Right kidney (tissue), 1 donor: ENCODE measurements at regions not wholly inside any gene's neighbourhood (a gene's known extent, or its start where the extent isn't known, plus 50 kb on each side); places are given as distances from the start of the nearest gene placed in this dataset.

Experiments
- DNase-seq: peaks from one replicate; pipeline ENCODE4 v3.0.0-alpha.2; 2016

GRCh38 chr2:129733579-129733978, 245.9 kb upstream of the RAB6C start:
- no peak for DNase-seq

GRCh38 chr2:129734343-129735034, 245.0 kb upstream of the RAB6C start:
- no peak for DNase-seq

DNA sequence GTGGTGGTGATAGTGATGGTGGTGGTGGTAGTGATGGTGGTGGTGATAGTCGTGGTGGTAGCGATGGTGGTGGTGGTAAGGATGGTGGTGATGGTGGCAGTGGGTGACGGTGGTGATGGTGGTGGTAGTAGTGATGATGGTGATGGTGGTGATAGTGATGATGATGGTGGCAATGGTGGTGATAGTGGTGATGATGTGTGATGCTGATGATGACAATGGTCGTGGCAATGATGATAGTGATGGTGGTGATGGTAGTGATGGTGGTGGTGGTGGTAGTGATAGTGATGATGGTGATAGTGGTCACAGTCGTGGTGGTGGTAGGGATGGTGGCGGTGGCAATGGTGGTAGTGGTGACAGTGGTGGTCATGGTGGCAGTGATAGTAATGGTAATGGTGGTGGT, 243.9 kb upstream of the RAB6C start:
- DNase-seq, result no peak

DNA sequence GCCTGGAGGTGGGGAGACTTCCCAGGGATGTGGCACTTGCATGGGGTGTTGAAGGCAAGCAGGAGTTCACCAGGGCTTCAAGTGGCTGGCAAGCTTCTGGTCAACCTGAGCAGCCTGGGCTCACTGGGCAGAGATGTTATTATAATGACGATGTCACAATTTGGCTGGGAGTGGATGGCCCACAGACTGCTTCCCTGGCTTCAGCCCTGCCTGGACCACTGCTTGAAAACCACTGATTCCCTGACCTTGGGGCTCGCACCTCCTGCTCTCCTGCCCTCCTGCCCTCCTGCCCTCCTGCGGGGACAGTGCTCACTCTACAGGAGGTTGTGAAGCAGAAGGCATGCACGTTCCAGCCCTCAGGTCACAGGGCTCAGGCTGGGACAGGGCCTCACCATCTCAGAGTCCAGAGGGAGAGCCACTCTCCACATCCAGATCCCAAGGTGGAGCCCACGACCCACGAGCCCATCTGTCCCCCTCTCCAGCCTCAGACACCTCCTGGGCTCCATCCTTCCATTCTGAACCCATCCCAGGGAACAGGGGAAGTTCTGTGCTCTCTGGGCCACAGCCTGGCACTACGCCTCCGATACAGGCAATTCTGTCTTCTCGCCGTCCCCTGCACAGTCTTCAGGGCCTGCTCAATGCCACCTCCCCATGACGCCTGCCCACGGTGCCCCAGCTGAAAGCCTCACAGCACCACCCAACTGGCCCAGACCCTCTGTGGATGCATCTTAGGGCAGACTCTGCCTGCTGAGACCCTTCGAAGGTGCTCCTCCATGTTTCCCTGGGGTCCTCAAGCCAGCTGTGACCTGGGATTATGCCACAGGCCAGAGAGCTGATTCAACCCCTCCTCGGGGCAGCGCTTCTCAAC, 241.6 kb upstream of the RAB6C start:
- DNase-seq, result no peak

- no peak for DNase-seq
Observed at GRCh38 chr2:129738799-129739198, 240.7 kb upstream of the RAB6C start.

DNA sequence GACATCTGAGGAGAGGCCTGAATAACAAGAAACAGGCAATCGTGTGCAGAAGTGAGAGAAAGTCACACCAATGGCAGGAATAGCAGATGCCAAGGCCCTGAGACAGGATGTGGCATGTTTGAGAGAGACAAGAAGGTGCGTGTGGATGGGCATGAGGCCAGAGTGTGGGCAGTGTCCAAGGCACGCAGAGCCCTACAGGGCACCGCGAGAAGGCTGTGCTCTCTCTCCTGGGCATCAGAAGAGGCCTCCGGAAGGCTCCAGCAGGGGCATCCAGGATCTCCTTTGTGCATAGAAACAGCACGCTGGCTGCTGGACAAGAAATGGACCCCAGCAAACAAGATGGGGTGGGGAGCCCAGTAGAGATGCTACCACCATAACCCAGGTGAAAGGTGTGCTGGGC, 239.0 kb upstream of the RAB6C start:
- DNase-seq, result no peak

DNA sequence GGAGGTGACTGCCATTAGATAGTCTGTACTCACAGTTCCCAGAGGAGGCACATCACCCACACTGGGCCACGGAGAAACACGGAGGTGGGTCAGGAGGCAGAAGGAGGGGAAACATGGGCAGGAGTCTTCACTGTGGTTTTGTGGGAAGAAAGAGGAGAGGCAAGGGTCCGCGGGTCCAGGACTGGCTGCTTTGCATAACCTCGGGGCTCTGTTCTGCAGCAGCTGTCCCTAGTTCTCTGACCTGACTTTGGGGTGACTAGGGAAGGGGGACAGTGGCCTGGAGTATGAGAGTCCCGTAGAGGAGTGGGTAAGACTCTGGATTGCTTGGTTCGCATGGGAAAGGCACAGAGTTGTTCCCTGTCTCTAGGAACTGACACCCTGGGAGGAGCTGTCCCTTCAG, 238.3 kb upstream of the RAB6C start:
- no peak for DNase-seq

- no peak for DNase-seq
Observed at GRCh38 chr2:129741623-129742022, 237.8 kb upstream of the RAB6C start.

DNA sequence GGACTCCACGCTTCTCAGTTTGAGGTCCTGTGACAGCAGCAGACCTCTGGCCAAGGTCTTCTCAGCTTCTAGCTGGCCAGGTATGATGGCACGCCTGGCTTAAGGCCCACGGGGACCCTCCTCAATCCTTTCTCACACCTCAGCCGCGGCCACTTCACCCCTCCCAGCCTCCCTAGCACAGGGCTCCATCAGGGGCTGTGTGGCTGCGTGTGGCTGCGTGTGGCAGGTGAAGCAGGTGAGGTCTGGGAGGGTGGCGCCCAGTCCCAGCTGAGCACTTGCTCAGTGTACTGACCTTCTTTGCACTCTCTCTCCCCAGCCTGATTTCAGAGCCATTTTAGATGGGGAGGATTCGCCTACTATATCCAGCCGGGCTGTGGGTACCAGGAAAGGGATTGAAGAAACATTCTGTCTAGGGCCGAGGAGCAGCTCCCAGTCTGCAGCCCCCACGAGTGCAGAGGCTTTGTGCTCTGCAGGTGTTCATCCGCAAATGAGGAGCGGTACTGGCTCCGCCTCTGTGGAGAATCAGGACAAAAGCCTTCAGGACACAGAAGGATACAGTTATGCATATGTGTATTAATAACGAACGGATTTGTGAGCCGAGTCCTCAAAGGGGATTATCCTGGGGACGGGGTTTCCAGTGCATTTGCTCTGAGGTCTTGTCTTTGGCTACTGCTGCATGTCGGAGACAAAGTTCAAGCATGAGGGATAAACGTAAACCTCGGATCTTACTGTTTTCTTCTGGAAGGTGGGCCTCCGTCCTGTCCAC, 236.9 kb upstream of the RAB6C start:
- DNase-seq, result no peak

DNA sequence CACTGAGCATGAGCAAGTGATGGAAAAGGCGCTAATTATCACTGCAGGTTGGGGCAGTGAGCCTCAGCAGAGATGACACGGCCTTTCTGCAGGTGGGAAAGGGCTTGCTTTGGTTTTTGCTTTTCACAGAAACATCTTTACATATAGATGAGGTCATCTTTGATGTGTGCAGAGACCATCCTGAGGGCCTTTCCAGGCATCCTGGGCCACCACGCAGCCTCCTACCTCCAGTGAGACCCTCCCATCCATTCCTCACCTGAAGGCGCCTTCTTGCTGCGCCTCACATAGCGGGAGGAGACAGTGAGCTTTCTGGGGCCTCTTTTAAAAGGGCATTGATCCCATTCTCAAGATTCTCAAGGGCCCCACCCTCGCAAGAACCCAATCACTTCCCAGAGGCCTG, 235.3 kb upstream of the RAB6C start:
- DNase-seq, result no peak

DNA sequence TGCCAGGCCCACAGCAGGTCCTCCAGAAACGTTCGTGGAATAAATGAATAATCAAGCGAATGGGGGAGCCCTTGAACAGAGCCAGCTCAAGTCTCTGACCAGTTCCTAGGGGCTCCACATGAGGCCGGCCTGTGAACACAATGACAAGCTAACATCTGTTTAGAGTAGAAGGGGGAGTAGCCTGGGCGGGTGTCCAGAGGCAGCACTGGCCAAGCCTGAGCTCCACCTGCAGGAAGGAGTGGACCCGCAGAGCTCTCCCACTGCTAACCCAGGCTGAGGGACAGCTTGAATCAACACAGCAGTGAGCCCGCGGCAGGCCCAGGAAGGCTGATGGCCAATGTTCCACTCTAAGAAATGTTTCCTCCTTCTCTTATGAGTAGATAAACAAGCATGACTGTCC, 234.8 kb upstream of the RAB6C start:
- DNase-seq, result no peak

DNA sequence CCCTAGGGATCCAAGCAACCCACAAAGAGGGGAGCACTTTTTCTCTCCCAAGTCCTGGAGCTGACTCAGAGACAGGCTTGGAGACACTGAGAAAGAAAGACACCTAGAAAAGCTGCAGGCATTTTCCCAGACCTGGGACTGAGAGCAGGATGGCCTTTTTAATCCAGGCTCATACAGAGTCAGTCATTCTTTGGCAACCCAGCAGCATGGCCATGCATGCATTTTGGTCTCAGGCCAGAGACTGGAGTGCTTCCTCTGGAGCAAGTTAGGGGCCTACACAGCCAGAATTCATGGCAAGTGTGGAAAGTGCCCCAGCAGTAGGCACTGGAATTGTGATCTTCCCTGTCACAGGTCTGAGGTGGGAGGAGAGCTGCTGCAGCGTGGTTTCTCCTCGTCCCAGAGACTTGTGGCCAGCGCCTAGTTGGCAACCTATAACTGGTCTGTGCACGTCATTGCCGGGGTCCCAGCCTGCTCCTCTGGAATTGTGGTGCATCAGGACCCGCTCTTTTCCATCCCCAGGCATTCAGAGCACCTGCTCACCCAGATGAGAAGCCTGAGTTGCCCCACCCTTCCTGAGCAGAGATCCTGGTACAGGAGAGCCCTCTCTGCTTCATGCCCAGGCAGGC, 231.9 kb upstream of the RAB6C start:
- DNase-seq, result no peak

DNA sequence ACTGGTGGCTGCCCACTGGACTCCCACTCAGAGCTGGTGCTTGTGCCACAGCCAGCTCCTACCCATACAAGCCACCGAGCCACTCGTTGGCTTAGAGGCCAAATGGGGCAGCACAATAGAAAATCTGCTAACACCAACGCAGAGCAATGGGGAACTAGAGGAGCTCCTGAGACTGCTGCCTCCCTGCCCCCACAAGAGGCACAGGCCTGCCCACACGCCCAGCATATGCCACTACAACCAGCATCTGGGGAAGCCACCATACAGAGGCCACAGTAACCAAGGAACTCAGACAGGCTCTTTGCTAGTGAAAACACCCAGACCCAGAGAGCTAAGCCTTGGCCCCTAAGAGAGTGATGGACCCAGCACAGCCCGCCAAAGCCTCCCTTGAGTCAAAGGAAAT, 231.2 kb upstream of the RAB6C start:
- DNase-seq, result no peak

DNA sequence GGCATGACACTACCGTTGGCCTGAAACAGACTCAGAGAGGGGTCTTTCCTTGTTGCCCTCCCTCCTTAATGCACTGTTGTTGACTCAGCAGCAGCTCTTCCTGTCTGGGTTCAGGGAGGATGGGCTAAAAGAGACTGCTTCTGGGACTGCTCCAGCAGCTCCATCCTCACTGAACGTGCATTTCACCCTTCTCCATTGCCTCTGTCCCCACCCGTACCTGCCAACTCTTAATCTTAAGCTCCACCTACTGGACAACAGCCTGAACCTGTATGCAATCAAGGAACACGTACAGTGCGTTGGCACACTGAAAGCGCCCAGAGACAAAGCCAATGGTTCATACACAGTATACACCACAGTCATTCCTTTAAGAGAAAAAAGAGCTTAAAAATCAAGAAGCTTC, 230.8 kb upstream of the RAB6C start:
- no peak for DNase-seq

GRCh38 chr2:129751409-129751808, 228.1 kb upstream of the RAB6C start:
- no peak for DNase-seq

DNA sequence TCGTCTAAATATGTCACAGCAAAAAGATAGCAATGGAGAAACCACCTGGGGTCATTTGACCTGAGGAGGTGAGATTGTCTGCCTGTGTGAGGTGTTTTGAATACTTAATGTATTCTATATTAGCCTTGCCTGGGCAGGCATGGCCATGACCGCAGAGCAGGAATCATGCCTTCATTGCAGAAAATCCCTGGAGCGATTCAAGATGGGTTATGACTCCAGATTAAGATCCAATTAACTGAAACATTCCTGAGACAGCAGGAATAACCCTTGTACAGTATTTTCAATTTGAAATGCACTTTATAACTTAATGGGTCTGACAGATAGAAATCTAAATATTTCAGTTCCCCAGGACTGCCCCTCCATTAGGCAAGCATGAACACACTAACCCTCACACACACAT, 227.3 kb upstream of the RAB6C start:
- no peak for DNase-seq

- no peak for DNase-seq
Observed at GRCh38 chr2:129752686-129753085, 226.8 kb upstream of the RAB6C start.

GRCh38 chr2:129753261-129753660, 226.2 kb upstream of the RAB6C start:
- no peak for DNase-seq

DNA sequence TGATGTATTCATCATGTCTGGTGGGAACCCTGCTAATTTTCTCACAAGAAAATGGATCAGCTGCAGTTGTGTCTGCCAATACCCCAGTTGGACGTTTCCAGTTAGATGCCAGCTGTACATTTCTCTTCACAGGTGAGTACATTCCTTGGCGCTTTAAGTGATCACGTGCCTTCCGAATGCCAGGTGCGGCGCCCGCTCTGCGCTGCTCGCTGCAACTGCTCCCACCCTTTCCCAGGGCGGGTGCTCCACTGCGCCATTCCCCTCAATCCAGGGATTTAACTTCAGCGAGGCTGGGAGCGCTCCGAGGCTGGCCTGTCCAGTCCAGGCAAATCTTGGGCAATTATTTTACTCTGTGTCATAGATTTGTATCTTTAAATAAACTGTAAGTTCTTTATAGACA, 225.0 kb upstream of the RAB6C start:
- no peak for DNase-seq

GRCh38 chr2:129754831-129755230, 224.6 kb upstream of the RAB6C start:
- no peak for DNase-seq

GRCh38 chr2:129755786-129756185, 223.7 kb upstream of the RAB6C start:
- no peak for DNase-seq

DNA sequence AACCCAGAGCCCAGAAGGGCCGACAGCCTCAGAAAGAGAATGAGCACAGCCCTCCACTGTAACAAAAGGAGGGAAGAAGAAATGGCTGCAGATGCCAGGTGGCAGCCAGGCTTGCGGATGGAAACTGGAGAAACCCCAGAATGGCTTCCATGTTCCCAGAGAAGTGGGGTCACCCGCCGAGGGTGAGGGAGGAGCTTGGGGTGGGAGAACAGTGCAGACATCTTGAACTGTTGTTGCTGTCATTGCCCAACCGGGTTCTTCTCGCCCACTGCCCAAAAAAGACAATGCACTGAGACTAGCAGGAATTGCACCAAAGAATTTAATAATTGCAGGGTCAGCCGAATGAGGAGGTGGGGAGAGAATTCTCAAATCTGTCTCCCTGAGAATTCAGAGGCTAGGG, 223.2 kb upstream of the RAB6C start:
- no peak for DNase-seq
